HG03280 (cell line): ENCODE measurements at regions not wholly inside any gene's neighbourhood (a gene's known extent, or its start where the extent isn't known, plus 50 kb on each side); places are given as distances from the start of the nearest gene placed in this dataset.

Experiments used
- ATAC-seq: cut with Tn5 transposase; IDR thresholded peaks from one replicate; pipeline ENCODE4 v1.9.1; 2021; ENCODE audit warnings: mild to moderate bottlenecking, moderate library complexity; ENCODE audit not compliant: unreplicated experiment

DNA sequence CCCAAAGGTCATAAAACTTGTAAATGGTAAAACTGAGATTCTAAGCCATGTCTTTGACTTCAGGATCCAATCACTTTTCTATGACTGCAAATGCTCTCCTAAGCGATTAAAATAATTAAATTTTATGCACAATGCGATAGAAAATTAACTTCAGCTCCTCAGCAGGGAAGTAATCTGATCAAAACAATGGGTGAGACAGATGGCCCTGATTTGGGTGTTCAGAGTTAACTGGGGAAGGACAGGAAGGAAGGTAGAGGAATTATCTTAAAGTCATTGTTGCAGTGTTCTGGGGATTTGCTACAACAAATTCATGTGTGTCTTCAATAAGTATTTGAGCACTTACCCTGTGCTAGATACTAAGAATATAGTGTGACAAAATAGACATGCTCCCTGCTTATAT, 446.0 kb upstream of the MEX3C start:
- no peak for ATAC-seq

- ATAC-seq, result no peak
These were observed 448.1 kb upstream of the MEX3C start for GRCh38 chr18:51645607-51646006.

- no peak for ATAC-seq
These were observed 449.9 kb upstream of the MEX3C start for GRCh38 chr18:51647346-51647745.

DNA sequence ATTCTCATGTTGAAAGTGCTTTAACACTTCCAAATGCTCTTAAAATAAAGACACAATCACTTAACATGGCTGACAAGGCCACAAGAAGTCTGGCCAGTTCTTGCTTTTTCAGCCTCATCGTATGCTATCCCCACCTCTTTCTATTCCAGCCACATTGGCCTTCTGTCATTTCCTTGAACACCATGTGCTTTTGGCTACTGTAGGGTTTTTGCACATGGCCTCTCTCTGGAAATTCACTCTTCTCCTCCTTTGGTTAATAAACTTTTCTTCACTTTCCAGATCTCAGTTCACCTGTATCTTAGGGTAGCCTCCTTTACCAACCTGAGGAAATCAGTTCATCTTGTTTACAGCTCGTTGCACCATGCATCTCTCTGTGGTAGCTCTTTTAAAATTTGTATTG, 450.5 kb upstream of the MEX3C start:
- ATAC-seq, result no peak

GRCh38 chr18:51649796-51650195, 452.3 kb upstream of the MEX3C start:
- no peak for ATAC-seq

GRCh38 chr18:51651761-51652160, 454.3 kb upstream of the MEX3C start:
- ATAC-seq, result no peak

GRCh38 chr18:51653507-51654213, 456.2 kb upstream of the MEX3C start:
- no peak for ATAC-seq

- peak; percentile 73 for ATAC-seq
These were observed 457.2 kb upstream of the MEX3C start for GRCh38 chr18:51654488-51655326.

GRCh38 chr18:51655327-51655698, 457.8 kb upstream of the MEX3C start:
- peak; percentile 77 for ATAC-seq

DNA sequence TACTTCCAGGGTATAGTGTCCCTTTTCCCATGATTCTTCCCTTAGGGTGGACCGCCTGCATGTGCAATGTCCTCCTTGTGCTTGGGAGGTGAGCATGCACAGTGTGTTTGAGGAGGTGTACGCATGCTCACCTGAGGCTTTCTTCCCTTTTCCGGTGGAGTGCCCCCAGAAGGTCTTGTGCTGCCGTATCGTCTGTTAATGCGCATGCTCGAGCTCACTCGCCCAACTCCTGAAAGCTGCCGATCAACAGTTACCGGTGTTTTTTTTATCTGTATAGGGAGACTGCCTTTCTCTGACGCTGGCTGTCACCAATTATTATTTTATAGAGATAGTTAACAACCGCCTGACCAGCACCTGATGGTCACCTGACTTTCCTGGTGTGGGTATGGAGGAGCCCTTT, 458.8 kb upstream of the MEX3C start:
- no peak for ATAC-seq

DNA sequence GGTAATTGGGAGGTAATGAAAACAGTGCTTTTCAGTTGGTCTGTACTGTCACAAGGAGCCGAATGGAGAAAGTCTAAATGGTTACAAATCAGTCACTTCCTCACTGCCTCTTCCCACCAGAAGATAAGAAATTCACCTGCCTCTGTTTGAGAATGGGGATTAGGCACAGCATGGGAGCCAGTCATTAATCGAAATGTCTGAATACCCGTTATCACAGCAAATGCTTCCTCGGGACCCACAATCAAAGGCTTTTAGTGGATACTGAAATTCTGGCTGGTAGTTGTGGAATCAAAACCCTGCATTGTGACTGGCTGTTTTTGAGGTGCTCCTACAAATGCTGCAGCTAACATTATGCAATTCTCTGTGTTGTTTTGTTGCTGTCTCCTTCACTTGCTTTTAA, 461.0 kb upstream of the MEX3C start:
- ATAC-seq, result no peak

GRCh38 chr18:51659781-51660180, 462.3 kb upstream of the MEX3C start:
- no peak for ATAC-seq

- no peak for ATAC-seq
These were observed 462.8 kb upstream of the MEX3C start for GRCh38 chr18:51660188-51660715.

- no peak for ATAC-seq
These were observed 466.8 kb upstream of the MEX3C start for GRCh38 chr18:51664236-51664635.

DNA sequence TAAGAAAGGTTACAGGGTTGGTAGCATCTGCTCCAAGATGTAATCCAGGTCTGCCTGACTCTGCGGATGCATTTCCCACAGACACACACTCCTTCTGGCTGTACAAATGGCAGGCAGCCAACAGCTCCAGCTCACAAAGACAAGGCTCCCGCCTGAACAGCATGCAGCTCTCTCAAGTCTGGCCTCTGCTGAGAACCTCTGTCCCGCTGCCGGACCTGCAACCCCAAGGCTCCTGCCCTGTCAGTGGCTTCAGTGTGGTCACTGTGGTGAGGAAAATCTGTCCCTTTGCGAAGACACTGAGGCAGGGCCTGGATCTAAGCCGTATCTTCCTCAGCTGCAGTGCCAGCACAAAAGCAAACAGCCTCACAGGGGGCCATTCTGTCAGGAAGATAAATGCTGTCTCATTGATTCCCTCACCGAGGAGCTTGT, 469.3 kb upstream of the MEX3C start:
- no peak for ATAC-seq

DNA sequence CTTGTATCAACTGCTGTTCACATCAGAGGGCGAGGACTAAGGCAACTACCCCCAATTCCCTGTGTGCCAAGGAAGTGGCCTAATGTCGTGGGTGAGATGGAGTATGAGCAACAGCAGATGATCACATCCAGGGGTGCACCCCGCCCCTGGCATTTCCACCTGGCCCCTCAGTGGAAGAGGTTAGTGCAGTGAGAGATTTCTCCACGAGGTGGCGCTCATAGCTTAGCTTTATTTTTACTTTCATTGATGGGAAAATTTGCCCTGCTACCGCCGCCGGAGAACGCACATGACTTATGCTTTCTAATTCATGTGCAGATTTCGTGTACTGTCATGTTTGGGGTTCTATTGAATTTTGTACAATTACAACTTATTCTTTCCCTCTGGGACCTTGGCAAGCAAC, 470.6 kb upstream of the MEX3C start:
- no peak for ATAC-seq

DNA sequence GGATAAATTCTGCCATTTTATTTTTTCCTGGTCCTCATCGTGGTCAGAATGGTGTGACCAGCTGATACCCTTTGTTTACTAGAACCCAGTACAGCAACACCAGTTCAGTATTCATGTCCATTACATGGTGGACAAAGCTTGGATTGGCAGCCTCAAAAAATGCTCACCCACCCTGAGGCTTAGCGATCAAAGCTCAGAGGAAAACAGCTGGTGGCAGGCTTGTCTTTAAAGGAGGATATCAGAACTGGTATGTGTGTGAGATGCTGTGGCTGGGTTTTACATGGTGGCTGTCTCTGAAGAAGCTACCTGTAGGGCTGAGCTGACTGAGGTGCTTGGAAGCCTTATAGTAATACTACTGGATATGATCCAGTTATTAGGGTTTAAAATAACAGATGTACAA, 471.1 kb upstream of the MEX3C start:
- ATAC-seq, result no peak

DNA sequence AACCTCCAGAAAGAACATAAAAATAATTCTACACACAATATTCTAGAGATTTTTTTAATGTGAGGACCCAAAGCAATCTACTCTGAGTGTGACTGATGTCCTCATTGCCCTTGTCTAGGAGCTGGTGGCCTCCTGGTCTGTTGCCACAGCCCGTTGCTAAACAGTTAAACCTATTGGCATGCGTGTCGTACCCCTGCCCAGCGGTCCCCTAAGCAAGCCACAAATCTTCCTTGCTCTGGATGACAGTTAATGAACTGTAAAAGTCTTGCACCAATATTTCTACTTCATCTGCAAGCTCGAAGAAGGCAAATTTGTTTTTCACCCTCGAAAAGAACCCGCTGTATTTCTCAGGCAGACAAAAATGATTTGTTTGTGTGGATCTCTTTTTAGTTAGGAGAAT, 489.1 kb upstream of the MEX3C start:
- no peak for ATAC-seq

GRCh38 chr18:51687845-51688585, 490.5 kb upstream of the MEX3C start:
- ATAC-seq, result no peak

- no peak for ATAC-seq
These were observed 495.1 kb upstream of the MEX3C start for GRCh38 chr18:51692612-51693011.

DNA sequence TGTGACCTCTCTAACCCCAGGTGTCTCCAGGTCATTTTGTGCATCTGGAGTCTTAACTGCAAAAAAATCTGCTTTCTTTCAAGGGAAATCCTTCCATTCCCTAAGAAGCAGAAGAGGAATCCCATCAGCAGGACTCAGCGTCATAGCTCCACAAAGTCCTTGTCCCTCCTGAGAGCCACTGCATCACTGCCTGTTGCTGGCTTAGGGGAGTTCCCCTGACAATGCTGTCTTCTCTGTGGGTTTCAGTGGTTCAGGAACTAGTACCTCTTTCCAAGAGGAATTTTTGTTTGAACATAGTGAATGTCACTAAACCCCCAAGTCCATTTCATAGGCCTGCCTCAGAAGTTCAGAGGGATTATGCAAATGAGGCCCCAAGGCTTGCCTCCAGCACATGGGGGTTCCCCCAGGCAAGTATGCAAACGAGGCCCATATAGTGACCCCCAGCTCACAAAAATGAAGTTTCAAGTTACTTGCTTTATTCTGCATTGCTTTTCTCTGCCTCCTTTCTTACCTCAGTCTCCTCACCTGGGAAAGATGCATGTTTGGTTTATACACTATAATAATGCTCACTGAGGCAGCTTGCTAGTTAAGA, 513.9 kb upstream of the MEX3C start:
- peak; percentile 81 for ATAC-seq
